Right lobe of liver (tissue), 4 donors: ENCODE measurements at regions not wholly inside any gene's neighbourhood (a gene's known extent, or its start where the extent isn't known, plus 50 kb on each side); places are given as distances from the start of the nearest gene placed in this dataset.

ENCODE experiments used
- CTCF ChIP-seq, 4 donors: fragments of 200-600 bp in 3 of 4; fragments of 450-650 bp in 1 of 4; IDR thresholded peaks; one replicate each; pipeline versions ENCODE4 v1.5.1 to v1.8.0; 2016 to 2022; ENCODE audit warnings: antibody characterized with exemption in 4 of 4, mild to moderate bottlenecking in 2 of 4
- POLR2A ChIP-seq: fragments of 450-650 bp; IDR thresholded peaks from one replicate; pipeline ENCODE4 v1.6.1; 2017; ENCODE audit warnings: antibody characterized with exemption, mild to moderate bottlenecking
- donor health status: DM: no; HTN: no; CAD: no.
- donor health status: DM: no; HTN: no; CAD: no.
- donor health status: DM: no; HTN: yes; CAD: no.

DNA sequence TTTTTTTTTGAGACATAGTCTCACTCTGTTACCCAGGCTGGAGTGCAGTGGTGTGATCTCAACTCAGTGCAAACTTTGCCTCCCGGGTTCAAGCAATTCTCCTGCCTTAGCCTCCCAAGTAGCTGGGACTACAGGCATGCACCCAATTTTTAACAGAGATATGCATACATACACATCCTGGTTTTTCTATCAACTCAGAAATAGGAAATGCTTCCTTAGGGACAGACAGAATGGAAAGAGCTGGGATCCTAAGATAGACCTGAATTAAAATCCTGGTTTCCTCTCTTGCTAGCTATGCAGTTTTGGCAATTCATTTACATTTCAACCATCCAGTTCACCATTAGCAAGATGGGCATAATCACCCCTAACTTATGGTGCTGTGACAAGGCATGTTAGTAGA, 347.5 kb downstream of the GPAM start:
- TF ChIP-seq CTCF (IDR thresholded peaks at IDR 0.05) (no peak), POLR2A (no peak)
